Thoracic aorta (tissue), 2 donors: ENCODE measurements at regions not wholly inside any gene's neighbourhood (a gene's known extent, or its start where the extent isn't known, plus 50 kb on each side); places are given as distances from the start of the nearest gene placed in this dataset.

Experiments used
- ATAC-seq: fragments of 150-250 bp; one replicate; pipeline ENCODE4 v1.8.0; 2017; ENCODE audit warnings: low read depth; ENCODE audit not compliant: insufficient number of reproducible peaks, low FRiP score
- DNase-seq: peaks from one replicate; pipeline ENCODE4 v3.0.0-alpha.2; 2020; ENCODE audit warnings: low spot score
- H3K27ac ChIP-seq, 2 donors: fragments of 200-600 bp; sonication (generic); 1 replicate in 1 of 2; 2 replicates in 1 of 2; pipeline ENCODE4 v1.5.1; 2016; ENCODE audit warnings: mild to moderate bottlenecking in 2 of 2, moderate library complexity in 2 of 2
- H3K27me3 ChIP-seq: fragments of 200-600 bp; sonication (generic); replicated peaks from 2 replicates; pipeline ENCODE4 v1.6.0; 2016; ENCODE audit warnings: mild to moderate bottlenecking; ENCODE audit not compliant: insufficient read depth
- H3K36me3 ChIP-seq: fragments of 200-600 bp; sonication (generic); one replicate; pipeline ENCODE4 v1.5.1; 2016
- H3K4me1 ChIP-seq, 2 donors: fragments of 200-600 bp; sonication (generic); 1 replicate in 1 of 2; 2 replicates in 1 of 2; pipeline versions ENCODE4 v1.5.1 to v1.6.0; 2016; ENCODE audit warnings: low read depth in 2 of 2, mild to moderate bottlenecking in 1 of 2; ENCODE audit not compliant: control insufficient read depth in 1 of 2
- H3K4me3 ChIP-seq: fragments of 200-600 bp; sonication (generic); 2 replicates; pipeline ENCODE4 v1.5.1; 2016; ENCODE audit warnings: mild to moderate bottlenecking
- H3K9me3 ChIP-seq: fragments of 200-600 bp; sonication (generic); 2 replicates; pipeline ENCODE4 v1.5.1; 2016
- CTCF ChIP-seq: fragments of 200-600 bp; sonication (generic); IDR thresholded peaks from one replicate; pipeline ENCODE4 v1.5.1; 2019; ENCODE audit warnings: antibody characterized with exemption

- Histone ChIP-seq H3K9me3 (peaks cover 7% of the 10 kb centered on the region), H3K4me1 (peaks cover 0 to 7% of the 10 kb centered on the region in 2 donors), H3K36me3 (no peaks in the 10 kb centered on the region), H3K27me3 (no peaks in the 10 kb centered on the region), H3K27ac (no peak overlapping the region), H3K4me3 (no peak overlapping the region)
- TF ChIP-seq CTCF: no peak
- ATAC-seq: no peak
- no peak for DNase-seq
Measured at GRCh38 chr6:14620522-14620921, 502.9 kb downstream of the CD83 start.

- ATAC-seq (no peak), DNase-seq (no peak)
- Histone ChIP-seq H3K27me3 (no peaks in the 10 kb centered on the region), H3K27ac (no peak overlapping the region), H3K36me3 (no peaks in the 10 kb centered on the region), H3K9me3 (no peaks in the 10 kb centered on the region), H3K4me1 (peaks cover 0 to 7% of the 10 kb centered on the region in 2 donors), H3K4me3 (no peak overlapping the region)
- no peak for TF ChIP-seq CTCF
Measured at GRCh38 chr6:14621518-14621917, 503.9 kb downstream of the CD83 start.

- no peak for TF ChIP-seq CTCF
- DNase-seq: no peak
- Histone ChIP-seq H3K27me3 (no peaks in the 10 kb centered on the region), H3K4me3 (no peak overlapping the region), H3K36me3 (no peaks in the 10 kb centered on the region), H3K9me3 (no peaks in the 10 kb centered on the region), H3K4me1 (peaks cover 0 to 7% of the 10 kb centered on the region in 2 donors), H3K27ac (no peak overlapping the region)
- no peak for ATAC-seq
Measured at GRCh38 chr6:14622085-14622484, 504.5 kb downstream of the CD83 start.

GRCh38 chr6:14622909-14623505 is 505.4 kb downstream of the CD83 start:
- peaks cover 0 to 7% of the 10 kb centered on the region in 2 donors for H3K4me1 ChIP-seq
- no peak for ATAC-seq
- DNase-seq: no peak
- H3K4me3 ChIP-seq: no peak overlapping the region
- no peak for TF ChIP-seq CTCF
- H3K9me3 ChIP-seq: no peaks in the 10 kb centered on the region
- no peaks in the 10 kb centered on the region for H3K27me3 ChIP-seq
- H3K27ac ChIP-seq: no peak overlapping the region
- no peaks in the 10 kb centered on the region for H3K36me3 ChIP-seq

GRCh38 chr6:14625173-14625895 is 507.8 kb downstream of the CD83 start:
- Histone ChIP-seq H3K27me3 (no peaks in the 10 kb centered on the region), H3K4me3 (no peak overlapping the region), H3K4me1 (peaks cover 0 to 7% of the 10 kb centered on the region in 2 donors), H3K27ac (no peak overlapping the region), H3K36me3 (no peaks in the 10 kb centered on the region), H3K9me3 (no peaks in the 10 kb centered on the region)
- no peak for TF ChIP-seq CTCF
- DNase-seq: no peak
- ATAC-seq: no peak
